ENCODE measurements at regions not wholly inside any gene's neighbourhood (a gene's known extent, or its start where the extent isn't known, plus 50 kb on each side); places are given as distances from the start of the nearest gene placed in this dataset.
"Not testable (repeated sequence)": the region's sequence is repeated elsewhere in the genome, so short reads cannot be mapped to it uniquely, and the experiment has no call there.

- no peak for DNase-seq
Observed at GRCh38 chr7:115789901-115790300, 240.7 kb downstream of the TFEC start.

GRCh38 chr7:115789473-115789872 is 241.1 kb downstream of the TFEC start:
- DNase-seq, result not testable (repeated sequence)

GRCh38 chr7:115782696-115783490 is 247.7 kb downstream of the TFEC start:
- DNase-seq, result no peak

- no peak for DNase-seq
Observed at GRCh38 chr7:115779561-115779960, 251.0 kb downstream of the TFEC start.

GRCh38 chr7:115775981-115776380 is 254.6 kb downstream of the TFEC start:
- DNase-seq, result no peak

- no peak for DNase-seq
Observed at GRCh38 chr7:115763347-115763746, 267.2 kb downstream of the TFEC start.

- no peak for DNase-seq
Observed at GRCh38 chr7:115758025-115758424, 272.5 kb downstream of the TFEC start.

- no peak for DNase-seq
Observed at GRCh38 chr7:115754226-115754625, 276.3 kb downstream of the TFEC start.

GRCh38 chr7:115749924-115750323 is 280.6 kb downstream of the TFEC start:
- no peak for DNase-seq

GRCh38 chr7:115748123-115748738 is 282.3 kb downstream of the TFEC start:
- no peak for DNase-seq

GRCh38 chr7:115747174-115747573 is 283.4 kb downstream of the TFEC start:
- no peak for DNase-seq

- no peak for DNase-seq
Observed at GRCh38 chr7:115740043-115740442, 290.5 kb downstream of the TFEC start.

- no peak for DNase-seq
Observed at GRCh38 chr7:115734641-115735040, 295.9 kb downstream of the TFEC start.

GRCh38 chr7:115731796-115732471 is 298.6 kb downstream of the TFEC start:
- DNase-seq, result no peak

GRCh38 chr7:115728518-115728917 is 302.0 kb downstream of the TFEC start:
- DNase-seq, result no peak

GRCh38 chr7:115724400-115725056 is 306.0 kb downstream of the TFEC start:
- DNase-seq, result no peak

GRCh38 chr7:115722302-115722977 is 308.1 kb downstream of the TFEC start:
- no peak for DNase-seq

- no peak for DNase-seq
Observed at GRCh38 chr7:115721293-115722217, 309.0 kb downstream of the TFEC start.

- DNase-seq, result no peak
Observed at GRCh38 chr7:115719963-115720362, 310.6 kb downstream of the TFEC start.

- DNase-seq, result no peak
Observed at GRCh38 chr7:115709664-115710063, 320.9 kb downstream of the TFEC start.

GRCh38 chr7:115708013-115708341 is 322.6 kb downstream of the TFEC start:
- DNase-seq, result no peak
